ENCODE measurements at regions not wholly inside any gene's neighbourhood (a gene's known extent, or its start where the extent isn't known, plus 50 kb on each side); places are given as distances from the start of the nearest gene placed in this dataset.

GRCh38 chr5:12586406-12586805, 682.2 kb upstream of the CTNND2 start:
- TF ChIP-seq POU6F1 (CRISPR knock-in tag; IDR thresholded peaks at IDR 0.05; ENCODE audit: borderline replicate concordance, low read depth) (no peak), CREB5 (CRISPR knock-in tag; IDR thresholded peaks at IDR 0.05; ENCODE audit: low read depth) (no peak), ZNF8 (CRISPR knock-in tag; IDR thresholded peaks at IDR 0.05) (no peak), ZFP30 (CRISPR knock-in tag; IDR thresholded peaks at IDR 0.05) (no peak), ZNF565 (CRISPR knock-in tag; conservative IDR thresholded peaks at IDR 0.05; ENCODE audit: low read depth) (no peak), GLIS3 (CRISPR knock-in tag; IDR thresholded peaks at IDR 0.05) (no peak), TSHZ2 (CRISPR knock-in tag; IDR thresholded peaks at IDR 0.05) (no peak), CSDC2 (CRISPR knock-in tag; IDR thresholded peaks at IDR 0.05) (no peak), PPARA (CRISPR knock-in tag; IDR thresholded peaks at IDR 0.05; ENCODE audit: borderline replicate concordance) (no peak), ARNTL (CRISPR knock-in tag; IDR thresholded peaks at IDR 0.05; ENCODE audit: borderline replicate concordance, low read depth) (no peak)
- TF ChIP-seq, protein P1, sequence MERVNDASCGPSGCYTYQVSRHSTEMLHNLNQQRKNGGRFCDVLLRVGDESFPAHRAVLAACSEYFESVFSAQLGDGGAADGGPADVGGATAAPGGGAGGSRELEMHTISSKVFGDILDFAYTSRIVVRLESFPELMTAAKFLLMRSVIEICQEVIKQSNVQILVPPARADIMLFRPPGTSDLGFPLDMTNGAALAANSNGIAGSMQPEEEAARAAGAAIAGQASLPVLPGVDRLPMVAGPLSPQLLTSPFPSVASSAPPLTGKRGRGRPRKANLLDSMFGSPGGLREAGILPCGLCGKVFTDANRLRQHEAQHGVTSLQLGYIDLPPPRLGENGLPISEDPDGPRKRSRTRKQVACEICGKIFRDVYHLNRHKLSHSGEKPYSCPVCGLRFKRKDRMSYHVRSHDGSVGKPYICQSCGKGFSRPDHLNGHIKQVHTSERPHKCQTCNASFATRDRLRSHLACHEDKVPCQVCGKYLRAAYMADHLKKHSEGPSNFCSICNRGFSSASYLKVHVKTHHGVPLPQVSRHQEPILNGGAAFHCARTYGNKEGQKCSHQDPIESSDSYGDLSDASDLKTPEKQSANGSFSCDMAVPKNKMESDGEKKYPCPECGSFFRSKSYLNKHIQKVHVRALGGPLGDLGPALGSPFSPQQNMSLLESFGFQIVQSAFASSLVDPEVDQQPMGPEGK (CRISPR knock-in tag; IDR thresholded peaks at IDR 0.05; ENCODE audit: borderline replicate concordance), result no peak

All from SK-N-SH treated with all-trans-retinoic acid at 6 μM for 48 hours (cell line).